H1 (cell line): ENCODE measurements at regions not wholly inside any gene's neighbourhood (a gene's known extent, or its start where the extent isn't known, plus 50 kb on each side); places are given as distances from the start of the nearest gene placed in this dataset.

Experiments
- CTCF ChIA-PET: fragments of 300-600 bp; sonication (Branson Sonifier 250); formaldehyde crosslinking; loops from one replicate; lab custom pipeline; 2021; ENCODE audit not compliant: partially characterized antibody; lab: Charles Lee
- POLR2A ChIA-PET: fragments of 300-600 bp; sonication (Branson Sonifier 250); formaldehyde crosslinking; loops from one replicate; lab custom pipeline; 2021; ENCODE audit warnings: inconsistent platforms; ENCODE audit not compliant: partially characterized antibody; lab: Charles Lee
- DNase-seq, 2 experiments: peaks; one replicate each; pipeline versions ENCODE4 v3.0.0 to v3.0.0-alpha.2; 2010 to 2022; ENCODE audit warnings: low spot score in 2 of 2, low read depth in 1 of 2, mixed read lengths in 1 of 2
- FAIRE-seq: peaks from 2 replicates; lab custom pipeline; 2011; peaks lifted over from hg19 to GRCh38; lab: Jason Lieb, UNC
- H2AFZ ChIP-seq: 2 replicates; pipeline ENCODE4 v1.8.1; 2012; ENCODE audit warnings: low read length, inconsistent platforms
- H2AK5ac ChIP-seq: 2 replicates; pipeline ENCODE4 v1.6.1; 2013; ENCODE audit warnings: low read depth, low read length
- H2BK120ac ChIP-seq: replicated peaks from 2 replicates; pipeline ENCODE3; 2013; ENCODE audit warnings: low read depth, low read length, inconsistent platforms
- H2BK12ac ChIP-seq: 2 replicates; pipeline ENCODE4 v1.6.1; 2013; ENCODE audit warnings: low read depth, low read length
- H2BK15ac ChIP-seq: 2 replicates; pipeline ENCODE4 v1.6.1; 2013; ENCODE audit warnings: low read length
- H2BK20ac ChIP-seq: 2 replicates; pipeline ENCODE4 v1.6.1; 2013; ENCODE audit warnings: low read length
- H2BK5ac ChIP-seq: 2 replicates; pipeline ENCODE4 v1.6.1; 2013; ENCODE audit warnings: low read depth, low read length
- H3K14ac ChIP-seq: 2 replicates; pipeline ENCODE4 v1.6.1; 2013; ENCODE audit warnings: inconsistent platforms; ENCODE audit not compliant: insufficient read length
- H3K18ac ChIP-seq: 2 replicates; pipeline ENCODE4 v1.6.1; 2013; ENCODE audit warnings: low read length; ENCODE audit errors: extremely low read depth
- H3K23ac ChIP-seq: 2 replicates; pipeline ENCODE4 v1.6.1; 2013; ENCODE audit warnings: inconsistent platforms; ENCODE audit not compliant: insufficient read length
- H3K23me2 ChIP-seq: 2 replicates; pipeline ENCODE4 v1.6.1; 2013; ENCODE audit warnings: low read depth, low read length
- H3K27ac ChIP-seq: 2 replicates; pipeline ENCODE4 v1.6.1; 2011; ENCODE audit warnings: low read depth, low read length, inconsistent platforms
- H3K27me3 ChIP-seq, 4 experiments: replicated peaks in 1 of 4; 1 replicate in 1 of 4; 2 replicates in 3 of 4; pipeline versions ENCODE4 v1.6.1 to v1.8.1; 2011 to 2013; ENCODE audit warnings: low read length in 3 of 4, mild to moderate bottlenecking in 3 of 4, inconsistent platforms in 2 of 4, mixed read lengths in 2 of 4, moderate library complexity in 1 of 4; ENCODE audit not compliant: control insufficient read depth in 3 of 4, insufficient read depth in 3 of 4; ENCODE audit errors: extremely low read depth in 1 of 4
- H3K36me3 ChIP-seq, 4 experiments: 2 replicates each; pipeline versions ENCODE4 v1.6.1 to v1.8.1; 2011 to 2013; ENCODE audit warnings: mild to moderate bottlenecking in 4 of 4, low read length in 3 of 4, moderate library complexity in 2 of 4, control low read depth in 1 of 4, inconsistent platforms in 1 of 4; ENCODE audit not compliant: insufficient read depth in 4 of 4, control insufficient read depth in 2 of 4
- H3K4ac ChIP-seq: replicated peaks from 2 replicates; pipeline ENCODE3; 2013; ENCODE audit warnings: low read length, low read depth, mixed read lengths, inconsistent platforms; ENCODE audit not compliant: insufficient read length
- H3K4me1 ChIP-seq, 4 experiments: replicated peaks in 1 of 4; 1 replicate in 1 of 4; 2 replicates in 3 of 4; pipeline versions ENCODE4 v1.6.1 to v1.8.1; 2011 to 2013; ENCODE audit warnings: low read length in 3 of 4, inconsistent platforms in 2 of 4, mixed read lengths in 1 of 4; ENCODE audit not compliant: insufficient read depth in 4 of 4, control insufficient read depth in 3 of 4
- H3K4me2 ChIP-seq, 2 experiments: 2 replicates each; pipeline versions ENCODE4 v1.6.1 to v1.8.1; 2011 to 2013; ENCODE audit warnings: low read depth in 2 of 2, low read length in 2 of 2, control low read depth in 1 of 2, inconsistent platforms in 1 of 2, mild to moderate bottlenecking in 1 of 2; ENCODE audit not compliant: insufficient read depth in 1 of 2
- H3K4me3 ChIP-seq, 4 experiments: fragments of 200-600, 300-600 bp in 1 of 4; sonication (generic), shearing (Covaris generic), sonication (Bioruptor Twin) in 1 of 4; 2 replicates each; pipeline versions ENCODE4 v1.5.1 to v1.8.1; 2011 to 2016; ENCODE audit warnings: low read length in 4 of 4, low read depth in 3 of 4, control low read depth in 2 of 4, inconsistent platforms in 2 of 4, mild to moderate bottlenecking in 2 of 4, mixed read lengths in 1 of 4, moderate library complexity in 1 of 4; ENCODE audit not compliant: insufficient read depth in 2 of 4; ENCODE audit errors: extremely low read depth in 1 of 4
- H3K56ac ChIP-seq: replicated peaks from 2 replicates; pipeline ENCODE3; 2013; ENCODE audit warnings: low read depth, mild to moderate bottlenecking, mixed read lengths, low read length, inconsistent platforms; ENCODE audit not compliant: insufficient read length
- H3K79me1 ChIP-seq: 2 replicates; pipeline ENCODE4 v1.6.1; 2013; ENCODE audit warnings: low read depth, low read length, control low read depth
- H3K79me2 ChIP-seq, 2 experiments: 2 replicates each; pipeline versions ENCODE4 v1.6.1 to v1.8.1; 2012 to 2013; ENCODE audit warnings: low read length in 2 of 2, mild to moderate bottlenecking in 2 of 2, inconsistent platforms in 1 of 2; ENCODE audit not compliant: insufficient read depth in 2 of 2, control insufficient read depth in 1 of 2
- H3K9ac ChIP-seq, 4 experiments: replicated peaks in 1 of 4; 1 replicate in 1 of 4; 2 replicates in 3 of 4; pipeline versions ENCODE4 v1.6.1 to v1.8.1; 2011 to 2013; ENCODE audit warnings: low read depth in 3 of 4, low read length in 3 of 4, control low read depth in 2 of 4, mild to moderate bottlenecking in 2 of 4, moderate library complexity in 2 of 4, inconsistent platforms in 1 of 4; ENCODE audit errors: extremely low read depth in 1 of 4
- H3K9me3 ChIP-seq, 2 experiments: 2 replicates each; pipeline versions ENCODE4 v1.6.1 to v1.8.1; 2012 to 2013; ENCODE audit warnings: mild to moderate bottlenecking in 2 of 2, moderate library complexity in 2 of 2, control low read depth in 1 of 2, inconsistent platforms in 1 of 2, low read depth in 1 of 2, low read length in 1 of 2, mixed read lengths in 1 of 2; ENCODE audit not compliant: insufficient read depth in 2 of 2
- H4K20me1 ChIP-seq, 2 experiments: replicated peaks in 1 of 2; 2 replicates each; pipeline versions ENCODE3 to v1.8.1; 2011 to 2013; ENCODE audit warnings: inconsistent platforms in 2 of 2, low read length in 2 of 2, mild to moderate bottlenecking in 1 of 2; ENCODE audit not compliant: insufficient read depth in 2 of 2, control insufficient read depth in 1 of 2
- H4K5ac ChIP-seq: 2 replicates; pipeline ENCODE4 v1.6.1; 2013; ENCODE audit warnings: low read length, low read depth, mixed read lengths, inconsistent platforms; ENCODE audit not compliant: insufficient read length
- H4K8ac ChIP-seq: 2 replicates; pipeline ENCODE4 v1.8.0; 2013; ENCODE audit warnings: mild to moderate bottlenecking, moderate library complexity, low read length, inconsistent platforms; ENCODE audit not compliant: insufficient read depth; ENCODE audit errors: extremely low read depth
- H4K91ac ChIP-seq: replicated peaks from 2 replicates; pipeline ENCODE3; 2013; ENCODE audit warnings: low read length, mixed read lengths, inconsistent platforms; ENCODE audit not compliant: insufficient read length
- CTBP2 ChIP-seq: IDR thresholded peaks from 2 replicates; pipeline ENCODE4 v1.7.0; 2011; ENCODE audit warnings: borderline replicate concordance, mild to moderate bottlenecking, moderate library complexity, mixed read lengths, low read length; ENCODE audit not compliant: insufficient read depth, insufficient read length
- RXRA ChIP-seq: IDR thresholded peaks from 2 replicates; pipeline ENCODE4 v1.6.1; 2011; ENCODE audit warnings: low read depth, mild to moderate bottlenecking, low read length, moderate library complexity; ENCODE audit not compliant: insufficient read depth

GRCh38 chr2:81327911-81328310 lies 1023.4 kb upstream of the LRRTM1 start:
- CTCF ChIA-PET = no interaction called here
- Histone ChIP-seq H3K9ac (no peak overlapping the region), H3K4ac (no peak overlapping the region), H3K27me3 (no peaks in the 10 kb centered on the region), H2BK5ac (no peak overlapping the region), H2BK20ac (no peak overlapping the region), H4K91ac (no peak overlapping the region), H3K14ac (no peak overlapping the region), H3K4me2 (no peak overlapping the region), H2BK120ac (no peak overlapping the region)
- TF ChIP-seq CTBP2 = no peak
- TF ChIP-seq RXRA = no peak
- TF ChIP-seq, all 59 proteins: peak for 0
- no peak overlapping the region for H3K27ac ChIP-seq
- H3K4me1 ChIP-seq = no peaks in the 10 kb centered on the region
- no peak for FAIRE-seq
- H3K9me3 ChIP-seq = no peaks in the 10 kb centered on the region
- H3K79me2 ChIP-seq = no peaks in the 10 kb centered on the region
- no peaks in the 10 kb centered on the region for H3K23me2 ChIP-seq
- POLR2A ChIA-PET = no interaction called here
- H4K5ac ChIP-seq = no peak overlapping the region
- H3K56ac ChIP-seq = no peak overlapping the region
- H3K79me1 ChIP-seq = no peaks in the 10 kb centered on the region
- H2BK15ac ChIP-seq = no peak overlapping the region
- no peak overlapping the region for H2AFZ ChIP-seq
- no peak overlapping the region for H2AK5ac ChIP-seq
- no peak overlapping the region for H3K18ac ChIP-seq
- no peak for DNase-seq
- H4K20me1 ChIP-seq = no peaks in the 10 kb centered on the region
- no peak overlapping the region for H3K23ac ChIP-seq
- no peaks in the 10 kb centered on the region for H3K36me3 ChIP-seq
- no peak overlapping the region for H2BK12ac ChIP-seq
- H3K4me3 ChIP-seq = no peak overlapping the region
- no peak overlapping the region for H4K8ac ChIP-seq
